Natural killer cell (primary cell): ENCODE measurements at regions not wholly inside any gene's neighbourhood (a gene's known extent, or its start where the extent isn't known, plus 50 kb on each side); places are given as distances from the start of the nearest gene placed in this dataset.

ENCODE experiments used
- ATAC-seq, 3 donors: fragments of 150-1000 bp in 2 of 3; fragments of 200-7000 bp in 1 of 3; cut with Tn5 transposase; 1 replicate in 1 of 3; 2 replicates in 2 of 3; pipeline ENCODE4 v1.10.0; 2021; ENCODE audit warnings: mild to moderate bottlenecking in 2 of 3, moderate library complexity in 2 of 3
- DNase-seq, 2 donors: peaks; one replicate each; pipeline versions ENCODE4 v3.0.0 to v3.0.0-alpha.2; 2013 to 2021; ENCODE audit warnings: mixed read lengths in 1 of 2
- H3K27ac ChIP-seq: one replicate; pipeline ENCODE4 v1.5.1; 2013; ENCODE audit warnings: mild to moderate bottlenecking, low read length
- H3K27me3 ChIP-seq: one replicate; pipeline ENCODE4 v1.6.1; 2013; ENCODE audit warnings: low read length; ENCODE audit not compliant: control insufficient read depth, insufficient read depth
- H3K36me3 ChIP-seq: one replicate; pipeline ENCODE4 v1.6.1; 2013; ENCODE audit warnings: low read length; ENCODE audit not compliant: control insufficient read depth, insufficient read depth
- H3K4me1 ChIP-seq: one replicate; pipeline ENCODE4 v1.6.1; 2013; ENCODE audit warnings: low read length; ENCODE audit not compliant: control insufficient read depth, insufficient read depth
- H3K4me3 ChIP-seq: one replicate; pipeline ENCODE4 v1.5.1; 2013; ENCODE audit warnings: low read length
- H3K9me3 ChIP-seq: one replicate; pipeline ENCODE4 v1.6.1; 2013; ENCODE audit warnings: low read length; ENCODE audit not compliant: control insufficient read depth, insufficient read depth
- H3K27ac Mint-ChIP-seq, 2 donors: one replicate each; pipeline ENCODE4 v1.8.0; 2022; ENCODE audit warnings: mild to moderate bottlenecking in 2 of 2, mixed read lengths in 2 of 2, moderate library complexity in 1 of 2
- H3K27me3 Mint-ChIP-seq, 2 donors: one replicate each; pipeline ENCODE4 v1.8.0; 2022; ENCODE audit warnings: low read depth in 2 of 2, mixed read lengths in 2 of 2
- H3K36me3 Mint-ChIP-seq: one replicate; pipeline ENCODE4 v1.8.0; 2022; ENCODE audit warnings: mixed read lengths
- H3K4me1 Mint-ChIP-seq, 2 donors: one replicate each; pipeline ENCODE4 v1.8.0; 2022; ENCODE audit warnings: mixed read lengths in 2 of 2
- H3K4me3 Mint-ChIP-seq: one replicate; pipeline ENCODE4 v1.8.0; 2022; ENCODE audit warnings: mild to moderate bottlenecking, moderate library complexity, mixed read lengths
- H3K9me3 Mint-ChIP-seq, 2 donors: one replicate each; pipeline ENCODE4 v1.8.0; 2022; ENCODE audit warnings: mixed read lengths in 2 of 2
- CTCF ChIP-seq: fragments of 200-600 bp; IDR thresholded peaks from one replicate; pipeline ENCODE4 v1.8.0; 2022; ENCODE audit warnings: antibody characterized with exemption
- WGBS: methylation state at CpG from one replicate; pipeline ENCODE4 v1.1.7; 2013; ENCODE audit warnings: missing lambda C conversion rate; ENCODE audit not compliant: insufficient coverage; 5-methylcytosine and 5-hydroxymethylcytosine counted together
- intact Hi-C: fragments of 100-400 bp; cut with micrococcal nuclease; formaldehyde crosslinking; loops from one replicate; pipeline ENCODE4 v1.14.2; 2022

GRCh38 chr4:178080312-178080711 is 638.1 kb upstream of the AGA start:
- Histone ChIP-seq H3K4me3 (no peak overlapping the region), H3K9me3 (no peaks in the 10 kb centered on the region), H3K27ac (no peak overlapping the region), H3K27me3 (no peaks in the 10 kb centered on the region), H3K4me1 (no peaks in the 10 kb centered on the region), H3K36me3 (no peaks in the 10 kb centered on the region)
- intact Hi-C loops = no loop called here
- ATAC-seq (no peak), DNase-seq (no peak)
- Mint-ChIP-seq H3K27ac (no peak overlapping the region), H3K9me3 (peaks cover 4 to 21% of the 10 kb centered on the region in 2 donors), H3K4me3 (no peak overlapping the region), H3K27me3 (no peaks in the 10 kb centered on the region), H3K36me3 (peaks cover 10% of the 10 kb centered on the region), H3K4me1 (no peaks in the 10 kb centered on the region)
- TF ChIP-seq CTCF = no peak
- no CpG with 5 or more reads among the region's 1 CpG for WGBS

DNA sequence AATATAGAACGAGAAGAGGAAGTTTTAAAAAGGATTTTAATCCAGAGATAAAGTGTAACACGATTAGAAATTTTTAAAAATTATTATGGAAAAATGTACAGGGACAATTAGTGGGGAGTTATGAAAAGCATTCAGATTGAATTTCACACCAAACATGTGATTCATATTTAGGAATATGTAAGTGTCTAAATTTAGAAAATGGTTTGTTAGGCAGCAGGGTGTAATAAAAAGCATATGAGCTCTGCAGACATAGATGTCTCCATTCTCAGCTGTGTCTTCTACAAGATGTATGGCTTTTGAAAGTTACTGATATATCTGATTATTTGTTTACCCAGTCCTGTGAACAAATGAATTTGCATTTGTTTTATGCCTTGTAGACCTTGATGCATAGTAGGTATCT is 638.9 kb upstream of the AGA start:
- intact Hi-C loops = no loop called here
- ATAC-seq = no peak

GRCh38 chr4:178081896-178082295 is 639.7 kb upstream of the AGA start:
- H3K9me3 ChIP-seq = no peaks in the 10 kb centered on the region
- no peaks in the 10 kb centered on the region for H3K4me1 ChIP-seq
- Mint-ChIP-seq H3K9me3 (peaks cover 7 to 30% of the 10 kb centered on the region in 2 donors), H3K27ac (no peak overlapping the region), H3K27me3 (no peaks in the 10 kb centered on the region), H3K36me3 (peaks cover 10% of the 10 kb centered on the region), H3K4me1 (no peaks in the 10 kb centered on the region), H3K4me3 (no peak overlapping the region)
- no peaks in the 10 kb centered on the region for H3K27me3 ChIP-seq
- no peak for TF ChIP-seq CTCF
- H3K4me3 ChIP-seq = no peak overlapping the region
- DNase-seq = no peak
- WGBS = 78% methylated on average over 3 of the region's 3 CpGs
- intact Hi-C loops = no loop called here
- ATAC-seq = no peak
- no peak overlapping the region for H3K27ac ChIP-seq
- no peaks in the 10 kb centered on the region for H3K36me3 ChIP-seq

More for the DNA sequence above, 638.9 kb upstream of the AGA start:
- Histone ChIP-seq H3K9me3 (no peaks in the 10 kb centered on the region), H3K4me3 (no peak overlapping the region), H3K27ac (no peak overlapping the region), H3K36me3 (no peaks in the 10 kb centered on the region), H3K4me1 (no peaks in the 10 kb centered on the region), H3K27me3 (no peaks in the 10 kb centered on the region)
- no peak for TF ChIP-seq CTCF
- no peaks in the 10 kb centered on the region for H3K27me3 Mint-ChIP-seq
- no peak overlapping the region for H3K4me3 Mint-ChIP-seq
- no peak for DNase-seq
- H3K27ac Mint-ChIP-seq = no peak overlapping the region
- no peaks in the 10 kb centered on the region for H3K4me1 Mint-ChIP-seq
- WGBS = 60% methylated on average over 2 of the region's 2 CpGs
- H3K36me3 Mint-ChIP-seq = peaks cover 10% of the 10 kb centered on the region
- peaks cover 4 to 25% of the 10 kb centered on the region in 2 donors for H3K9me3 Mint-ChIP-seq

DNA sequence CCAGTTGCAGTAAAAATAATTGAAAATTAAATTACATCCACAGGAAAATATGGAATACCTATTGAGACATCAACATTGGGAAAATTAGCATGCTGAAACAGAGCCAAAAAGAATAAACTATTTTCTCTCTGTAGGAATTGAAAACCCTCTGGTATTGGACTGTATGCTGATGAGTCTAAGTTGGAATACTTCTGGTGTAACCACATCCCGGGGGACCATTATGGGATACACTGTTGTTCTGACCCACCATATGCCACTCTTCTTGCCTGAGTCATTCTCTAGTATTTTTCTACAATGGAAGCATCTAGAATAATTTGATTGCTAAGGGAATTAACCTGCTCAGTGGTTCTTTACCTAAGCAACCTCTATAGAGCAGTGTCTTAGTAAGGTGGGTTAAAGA is 640.7 kb upstream of the AGA start:
- Mint-ChIP-seq H3K9me3 (peaks cover 7 to 30% of the 10 kb centered on the region in 2 donors), H3K36me3 (peaks cover 10% of the 10 kb centered on the region), H3K27me3 (no peaks in the 10 kb centered on the region), H3K27ac (no peak overlapping the region), H3K4me1 (no peaks in the 10 kb centered on the region), H3K4me3 (no peak overlapping the region)
- H3K9me3 ChIP-seq = no peaks in the 10 kb centered on the region
- no peak for DNase-seq
- intact Hi-C loops = no loop called here
- H3K27ac ChIP-seq = no peak overlapping the region
- no peak overlapping the region for H3K4me3 ChIP-seq
- no peaks in the 10 kb centered on the region for H3K4me1 ChIP-seq
- no peak for ATAC-seq
- no peaks in the 10 kb centered on the region for H3K27me3 ChIP-seq
- 67% methylated on average over 1 of the region's 1 CpG for WGBS
- H3K36me3 ChIP-seq = no peaks in the 10 kb centered on the region
- no peak for TF ChIP-seq CTCF
